ENCODE measurements at regions not wholly inside any gene's neighbourhood (a gene's known extent, or its start where the extent isn't known, plus 50 kb on each side); places are given as distances from the start of the nearest gene placed in this dataset.

- Histone ChIP-seq H3K4me2 (ENCODE audit: low read length) (no peak overlapping the region), H2AFZ (ENCODE audit: low read length) (no peak overlapping the region), H3K4me3 (ENCODE audit: low read depth, low read length, poor library complexity, severe bottlenecking) (no peak overlapping the region), H3K27ac (ENCODE audit: low read depth, low read length, poor library complexity, severe bottlenecking) (no peak overlapping the region), H3K79me2 (ENCODE audit: insufficient read depth, low read depth, low read length) (no peaks in the 10 kb centered on the region), H4K20me1 (ENCODE audit: insufficient read depth, low read length) (no peaks in the 10 kb centered on the region), H3K9me2 (ENCODE audit: insufficient read depth, low read length) (no peaks in the 10 kb centered on the region), H3K36me3 (ENCODE audit: insufficient read depth, low read length) (no peaks in the 10 kb centered on the region), H3K9me3 (ENCODE audit: low read length) (no peaks in the 10 kb centered on the region), H3K4me1 (ENCODE audit: insufficient read depth, low read length, poor library complexity, severe bottlenecking) (no peaks in the 10 kb centered on the region)
- no peak for DNase-seq (ENCODE audit: low spot score)
- no TSS peak for BruUV-seq (replicated peaks)
- TF ChIP-seq EZH2phosphoT487 (IDR thresholded peaks at IDR 0.05; ENCODE audit: borderline replicate concordance, low read depth, low read length) (no peak), CTCF (conservative IDR thresholded peaks at IDR 0.05; ENCODE audit: low read length) (no peak)
- intact Hi-C loops (cut with micrococcal nuclease; ENCODE audit: unreplicated experiment), result no loop called here
- CTCF ChIA-PET (ENCODE audit: unreplicated experiment), result no interaction called here
- POLR2A ChIA-PET, result interaction anchor here (0.6 kb wide), 1 partner anchor 828 kb away, joined by 10 read pairs; no protein-coding TSS in a partner anchor
Measured at GRCh38 chr1:170307426-170307825, 161.7 kb downstream of the NTMT2 start.

DNA sequence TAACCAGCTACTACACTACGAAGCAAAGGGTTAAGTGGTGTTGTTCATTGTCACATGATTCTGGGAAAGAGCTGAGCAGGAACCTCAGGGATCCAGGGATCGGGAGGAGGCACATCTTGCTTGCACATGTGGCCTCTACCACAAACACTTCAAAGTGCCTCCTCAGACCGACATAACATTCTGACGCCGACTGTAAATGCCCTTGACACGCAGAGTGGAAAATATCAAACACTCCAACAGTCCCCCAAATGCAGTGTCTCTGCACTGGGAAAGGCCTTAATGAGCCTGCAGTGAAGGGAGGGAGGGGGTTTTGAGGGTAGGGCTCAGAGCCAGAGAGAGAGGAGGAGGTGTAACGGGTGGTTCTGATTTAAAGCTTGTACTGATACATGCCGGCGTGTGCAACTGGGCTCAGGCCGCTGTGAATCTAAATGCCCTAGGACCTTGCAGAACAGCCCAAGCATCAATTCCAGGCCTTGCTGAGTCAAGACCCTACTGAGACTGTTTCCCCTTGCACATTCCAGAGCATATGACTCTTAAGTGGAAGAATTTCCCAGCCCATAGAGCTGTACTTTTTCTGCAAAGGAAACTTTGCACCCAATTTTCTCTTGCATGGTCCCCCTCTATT, 163.7 kb downstream of the NTMT2 start:
- H3K4me1 ChIP-seq (ENCODE audit: insufficient read depth, low read length, poor library complexity, severe bottlenecking), result no peaks in the 10 kb centered on the region
- H3K27ac ChIP-seq (ENCODE audit: low read depth, low read length, poor library complexity, severe bottlenecking), result no peak overlapping the region
- H3K4me3 ChIP-seq (ENCODE audit: low read depth, low read length, poor library complexity, severe bottlenecking), result no peak overlapping the region
- H3K36me3 ChIP-seq (ENCODE audit: insufficient read depth, low read length), result no peaks in the 10 kb centered on the region
- no peak overlapping the region for H2AFZ ChIP-seq (ENCODE audit: low read length)
- TF ChIP-seq EZH2phosphoT487 (IDR thresholded peaks at IDR 0.05; ENCODE audit: borderline replicate concordance, low read depth, low read length) (no peak), CTCF (conservative IDR thresholded peaks at IDR 0.05; ENCODE audit: low read length) (no peak)
- ChIA-PET POLR2A (no interaction called here), CTCF (ENCODE audit: unreplicated experiment) (no interaction called here)
- no peak for DNase-seq (ENCODE audit: low spot score)
- no peaks in the 10 kb centered on the region for H3K9me3 ChIP-seq (ENCODE audit: low read length)
- H3K79me2 ChIP-seq (ENCODE audit: insufficient read depth, low read depth, low read length), result no peaks in the 10 kb centered on the region
- no peaks in the 10 kb centered on the region for H3K9me2 ChIP-seq (ENCODE audit: insufficient read depth, low read length)
- H3K4me2 ChIP-seq (ENCODE audit: low read length), result no peak overlapping the region
- no TSS peak for BruUV-seq (replicated peaks)
- intact Hi-C loops (cut with micrococcal nuclease; ENCODE audit: unreplicated experiment), result no loop called here
- H4K20me1 ChIP-seq (ENCODE audit: insufficient read depth, low read length), result no peaks in the 10 kb centered on the region

- Histone ChIP-seq H3K4me2 (ENCODE audit: low read length) (no peak overlapping the region), H3K9me2 (ENCODE audit: insufficient read depth, low read length) (no peaks in the 10 kb centered on the region), H2AFZ (ENCODE audit: low read length) (no peak overlapping the region), H4K20me1 (ENCODE audit: insufficient read depth, low read length) (no peaks in the 10 kb centered on the region), H3K4me1 (ENCODE audit: insufficient read depth, low read length, poor library complexity, severe bottlenecking) (no peaks in the 10 kb centered on the region), H3K36me3 (ENCODE audit: insufficient read depth, low read length) (no peaks in the 10 kb centered on the region), H3K27ac (ENCODE audit: low read depth, low read length, poor library complexity, severe bottlenecking) (no peak overlapping the region), H3K79me2 (ENCODE audit: insufficient read depth, low read depth, low read length) (no peaks in the 10 kb centered on the region), H3K4me3 (ENCODE audit: low read depth, low read length, poor library complexity, severe bottlenecking) (no peak overlapping the region), H3K9me3 (ENCODE audit: low read length) (no peaks in the 10 kb centered on the region)
- ChIA-PET POLR2A (no interaction called here), CTCF (ENCODE audit: unreplicated experiment) (no interaction called here)
- DNase-seq (ENCODE audit: low spot score), result no peak
- no TSS peak for BruUV-seq (replicated peaks)
- intact Hi-C loops (cut with micrococcal nuclease; ENCODE audit: unreplicated experiment), result no loop called here
- TF ChIP-seq CTCF (conservative IDR thresholded peaks at IDR 0.05; ENCODE audit: low read length) (no peak), EZH2phosphoT487 (IDR thresholded peaks at IDR 0.05; ENCODE audit: borderline replicate concordance, low read depth, low read length) (no peak)
Measured at GRCh38 chr1:170310014-170310405, 164.3 kb downstream of the NTMT2 start.

All from OCI-LY7 (cell line).